Keratinocyte (primary cell): ENCODE measurements at regions not wholly inside any gene's neighbourhood (a gene's known extent, or its start where the extent isn't known, plus 50 kb on each side); places are given as distances from the start of the nearest gene placed in this dataset.

ENCODE experiments used
- DNase-seq: peaks from one replicate; pipeline ENCODE4 v3.0.0-alpha.2; 2011; ENCODE audit warnings: low read depth, missing footprints, low spot score
- FAIRE-seq: peaks from 2 replicates; lab custom pipeline; 2011; peaks lifted over from hg19 to GRCh38; lab: Jason Lieb, UNC
- H2AFZ ChIP-seq: 2 replicates; pipeline ENCODE4 v1.6.0; 2012; ENCODE audit warnings: low read length, control low read depth, inconsistent platforms; ENCODE audit not compliant: control insufficient read depth
- H3K27ac ChIP-seq: 2 replicates; pipeline ENCODE4 v1.5.1; 2011; ENCODE audit warnings: low read length; ENCODE audit not compliant: control insufficient read depth, insufficient read depth
- H3K27me3 ChIP-seq: 3 replicates; pipeline ENCODE4 v1.6.0; 2011; ENCODE audit warnings: low read length; ENCODE audit not compliant: control insufficient read depth, insufficient read depth; ENCODE audit errors: extremely low read depth
- H3K36me3 ChIP-seq, 2 experiments: 2 replicates in 1 of 2; 3 replicates in 1 of 2; pipeline ENCODE4 v1.5.1; 2011; ENCODE audit warnings: low read length in 2 of 2, mild to moderate bottlenecking in 1 of 2; ENCODE audit not compliant: control insufficient read depth in 2 of 2, insufficient read depth in 2 of 2; ENCODE audit errors: extremely low read depth in 1 of 2
- H3K4me1 ChIP-seq: 3 replicates; pipeline ENCODE4 v1.5.1; 2011; ENCODE audit warnings: low read length; ENCODE audit not compliant: control insufficient read depth, insufficient read depth; ENCODE audit errors: extremely low read depth
- H3K4me2 ChIP-seq: 3 replicates; pipeline ENCODE4 v1.6.0; 2011; ENCODE audit warnings: low read depth, low read length; ENCODE audit not compliant: control insufficient read depth, insufficient read depth; ENCODE audit errors: extremely low read depth
- H3K4me3 ChIP-seq, 3 experiments: fragments of 200-600 bp in 1 of 3; sonication (generic) in 1 of 3; 2 replicates in 2 of 3; 3 replicates in 1 of 3; pipeline ENCODE4 v1.5.1; 2011 to 2016; ENCODE audit warnings: low read length in 3 of 3, mild to moderate bottlenecking in 3 of 3, control low read depth in 2 of 3, inconsistent platforms in 1 of 3, low read depth in 1 of 3, mixed read lengths in 1 of 3, mixed run types in 1 of 3, moderate library complexity in 1 of 3; ENCODE audit not compliant: control insufficient read depth in 2 of 3, insufficient read depth in 2 of 3; ENCODE audit errors: extremely low read depth in 1 of 3
- H3K79me2 ChIP-seq: 2 replicates; pipeline ENCODE4 v1.6.0; 2012; ENCODE audit warnings: low read length; ENCODE audit not compliant: control insufficient read depth, insufficient read depth
- H3K9ac ChIP-seq: 3 replicates; pipeline ENCODE4 v1.6.0; 2011; ENCODE audit warnings: low read length; ENCODE audit not compliant: control insufficient read depth, insufficient read depth; ENCODE audit errors: extremely low read depth
- H3K9me1 ChIP-seq: 3 replicates; pipeline ENCODE4 v1.6.0; 2011; ENCODE audit warnings: low read length; ENCODE audit not compliant: control insufficient read depth, insufficient read depth; ENCODE audit errors: extremely low read depth
- H3K9me3 ChIP-seq: 2 replicates; pipeline ENCODE4 v1.5.1; 2012; ENCODE audit warnings: low read depth, low read length; ENCODE audit not compliant: control insufficient read depth
- H4K20me1 ChIP-seq: 3 replicates; pipeline ENCODE4 v1.6.0; 2011; ENCODE audit warnings: low read length; ENCODE audit not compliant: control insufficient read depth, insufficient read depth; ENCODE audit errors: extremely low read depth
- EZH2 ChIP-seq: IDR thresholded peaks from one replicate; pipeline ENCODE4 v1.6.1; 2012; ENCODE audit warnings: inconsistent platforms, mild to moderate bottlenecking, low read length, moderate library complexity
- dilution Hi-C: fragments of 300-500 bp; cut with MboI; formaldehyde crosslinking; loops from one replicate; pipeline ENCODE4 v1.7.0; 2020; ENCODE audit warnings: low sequenced_read_pairs; ENCODE audit not compliant: extremely low pct_ligation_motif_present
- TF ChIP-seq, protein P1 (sequence below), 3 experiments: IDR thresholded peaks in 1 of 3; conservative IDR thresholded peaks in 1 of 3; optimal IDR thresholded peaks in 1 of 3; 2 replicates in 2 of 3; 3 replicates in 1 of 3; pipeline versions ENCODE3 to v1.5.1; 2011; ENCODE audit warnings: low read length in 3 of 3, mild to moderate bottlenecking in 3 of 3, moderate library complexity in 2 of 3, control low read depth in 1 of 3, inconsistent platforms in 1 of 3; ENCODE audit not compliant: insufficient read depth in 2 of 3; ENCODE audit errors: extremely low read depth in 1 of 3

DNA sequence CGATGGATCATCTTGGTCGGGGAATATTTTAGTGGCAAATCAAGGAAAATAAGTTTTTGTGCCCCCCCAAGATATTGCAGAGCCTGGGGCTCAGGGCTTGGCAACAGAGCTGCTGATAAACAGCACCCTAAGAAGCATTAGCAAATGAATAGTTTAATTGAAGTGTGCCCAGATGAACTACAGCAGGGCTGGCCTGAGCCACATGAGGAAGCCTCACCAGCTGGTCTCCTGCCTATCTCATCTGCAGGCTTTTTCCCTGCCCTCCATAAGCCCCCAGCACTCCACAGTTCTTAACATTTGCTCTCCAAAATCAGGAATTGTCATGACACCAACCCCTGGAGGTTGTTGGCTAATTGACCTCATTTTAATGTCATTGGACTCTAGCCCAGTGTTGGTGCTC is 480.2 kb downstream of the HS3ST3B1 start:
- Histone ChIP-seq H3K9me3 (no peaks in the 10 kb centered on the region), H3K27ac (no peak overlapping the region), H3K79me2 (no peaks in the 10 kb centered on the region), H3K9me1 (no peaks in the 10 kb centered on the region), H3K4me2 (no peak overlapping the region), H3K36me3 (no peaks in the 10 kb centered on the region), H4K20me1 (no peaks in the 10 kb centered on the region), H3K4me1 (peaks cover 27% of the 10 kb centered on the region), H3K27me3 (no peaks in the 10 kb centered on the region), H2AFZ (no peak overlapping the region), H3K9ac (no peak overlapping the region), H3K4me3 (no peak overlapping the region)
- dilution Hi-C loops = no loop called here
- TF ChIP-seq, protein P1, sequence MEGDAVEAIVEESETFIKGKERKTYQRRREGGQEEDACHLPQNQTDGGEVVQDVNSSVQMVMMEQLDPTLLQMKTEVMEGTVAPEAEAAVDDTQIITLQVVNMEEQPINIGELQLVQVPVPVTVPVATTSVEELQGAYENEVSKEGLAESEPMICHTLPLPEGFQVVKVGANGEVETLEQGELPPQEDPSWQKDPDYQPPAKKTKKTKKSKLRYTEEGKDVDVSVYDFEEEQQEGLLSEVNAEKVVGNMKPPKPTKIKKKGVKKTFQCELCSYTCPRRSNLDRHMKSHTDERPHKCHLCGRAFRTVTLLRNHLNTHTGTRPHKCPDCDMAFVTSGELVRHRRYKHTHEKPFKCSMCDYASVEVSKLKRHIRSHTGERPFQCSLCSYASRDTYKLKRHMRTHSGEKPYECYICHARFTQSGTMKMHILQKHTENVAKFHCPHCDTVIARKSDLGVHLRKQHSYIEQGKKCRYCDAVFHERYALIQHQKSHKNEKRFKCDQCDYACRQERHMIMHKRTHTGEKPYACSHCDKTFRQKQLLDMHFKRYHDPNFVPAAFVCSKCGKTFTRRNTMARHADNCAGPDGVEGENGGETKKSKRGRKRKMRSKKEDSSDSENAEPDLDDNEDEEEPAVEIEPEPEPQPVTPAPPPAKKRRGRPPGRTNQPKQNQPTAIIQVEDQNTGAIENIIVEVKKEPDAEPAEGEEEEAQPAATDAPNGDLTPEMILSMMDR (optimal IDR thresholded peaks at IDR 0.05 in 1 of 3, IDR thresholded peaks at IDR 0.05 in 1 of 3, conservative IDR thresholded peaks at IDR 0.05 in 1 of 3; ENCODE audit: extremely low read depth in 1 of 3, insufficient read depth in 2 of 3, low read length in 3 of 3) = no peak
- TF ChIP-seq EZH2 = no peak
- DNase-seq = no peak
- no peak for FAIRE-seq

DNA sequence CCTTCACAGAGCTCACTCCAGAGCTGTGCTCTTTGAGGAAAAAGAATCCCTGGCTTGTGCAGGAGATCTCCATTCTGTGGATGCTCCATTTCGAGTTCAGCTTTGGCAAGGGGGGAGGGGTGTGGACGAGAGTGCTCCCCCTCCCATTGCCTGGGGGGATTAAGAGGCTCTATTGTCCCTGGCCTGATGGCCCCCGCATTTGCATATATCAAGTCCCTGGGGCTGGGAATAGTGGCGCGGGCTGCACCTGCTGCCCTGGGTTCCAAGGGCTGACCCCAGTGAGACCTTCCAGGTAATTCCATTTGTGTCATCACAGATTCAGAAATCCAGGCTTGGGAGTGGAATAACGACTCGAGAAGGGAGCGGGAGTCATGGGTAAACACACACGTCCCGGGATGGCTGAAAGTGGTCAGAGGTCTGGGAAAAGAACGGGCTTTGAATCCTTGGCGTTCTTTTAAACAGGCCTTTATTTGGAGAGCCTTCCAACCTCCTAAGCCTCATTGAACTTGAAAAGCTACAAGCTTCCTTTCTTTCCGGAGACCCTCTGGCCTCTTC is 479.3 kb downstream of the HS3ST3B1 start:
- Histone ChIP-seq H3K9ac (no peak overlapping the region), H3K4me3 (no peak overlapping the region), H3K27ac (no peak overlapping the region), H3K9me1 (no peaks in the 10 kb centered on the region), H3K79me2 (no peaks in the 10 kb centered on the region), H3K27me3 (no peaks in the 10 kb centered on the region), H3K9me3 (no peaks in the 10 kb centered on the region), H3K4me1 (peaks cover 37% of the 10 kb centered on the region), H3K4me2 (no peak overlapping the region), H2AFZ (no peak overlapping the region), H4K20me1 (no peaks in the 10 kb centered on the region), H3K36me3 (no peaks in the 10 kb centered on the region)
- TF ChIP-seq, protein P1 (optimal IDR thresholded peaks at IDR 0.05 in 1 of 3, IDR thresholded peaks at IDR 0.05 in 1 of 3, conservative IDR thresholded peaks at IDR 0.05 in 1 of 3; ENCODE audit: extremely low read depth in 1 of 3, insufficient read depth in 2 of 3, low read length in 3 of 3) = no peak
- no peak for TF ChIP-seq EZH2
- FAIRE-seq = no peak
- no peak for DNase-seq
- dilution Hi-C loops = no loop called here
